Stimulated activated effector memory CD8-positive, alpha-beta T cell treated with anti-CD3 and anti-CD28 coated beads, Interleukin-12 subunit alpha, Interleukin-12 subunit beta, amount 100 ng/mL, for 72 hours (primary cell): ENCODE measurements at regions not wholly inside any gene's neighbourhood (a gene's known extent, or its start where the extent isn't known, plus 50 kb on each side); places are given as distances from the start of the nearest gene placed in this dataset.
"Not testable (repeated sequence)": the region's sequence is repeated elsewhere in the genome, so short reads cannot be mapped to it uniquely, and the experiment has no call there.

Source experiments
- ATAC-seq: fragments of 150-1000 bp; cut with Tn5 transposase; 2 replicates; pipeline ENCODE4 v1.10.0; 2021
- DNase-seq, 2 donors: peaks; one replicate each; pipeline ENCODE4 v3.0.0; 2021 to 2022; ENCODE audit warnings: low spot score in 2 of 2
- H3K27ac Mint-ChIP-seq: one replicate; pipeline ENCODE4 v1.8.0; 2022; ENCODE audit warnings: mild to moderate bottlenecking, mixed read lengths
- H3K36me3 Mint-ChIP-seq: one replicate; pipeline ENCODE4 v1.8.0; 2022; ENCODE audit warnings: mild to moderate bottlenecking, mixed read lengths
- H3K4me1 Mint-ChIP-seq: one replicate; pipeline ENCODE4 v1.8.0; 2022; ENCODE audit warnings: mixed read lengths
- H3K4me3 Mint-ChIP-seq: one replicate; pipeline ENCODE4 v1.8.0; 2022; ENCODE audit warnings: mild to moderate bottlenecking, mixed read lengths
- H3K9me3 Mint-ChIP-seq: one replicate; pipeline ENCODE4 v1.8.0; 2022; ENCODE audit warnings: mixed read lengths

DNA sequence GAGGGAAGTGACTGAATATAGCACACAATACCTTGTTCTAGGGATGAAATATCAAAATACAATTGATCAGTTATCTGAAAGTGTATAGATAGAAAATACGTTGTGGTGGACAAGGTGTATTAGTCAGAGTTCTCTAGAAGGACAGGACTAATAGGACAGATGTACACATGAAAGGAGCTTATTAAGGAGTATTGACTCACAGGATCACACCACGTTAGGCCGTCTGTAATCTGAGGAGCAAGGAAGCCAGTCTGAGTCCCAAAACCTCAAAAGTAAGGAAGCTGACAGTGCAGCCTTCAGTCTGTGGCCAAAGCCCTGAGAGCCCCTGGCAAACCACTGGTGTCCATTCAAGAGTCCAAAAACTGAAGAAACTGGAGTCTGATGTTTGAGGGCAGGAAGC is 406.1 kb downstream of the MDFIC start:
- Mint-ChIP-seq H3K27ac (no peak overlapping the region), H3K4me3 (no peak overlapping the region), H3K36me3 (no peaks in the 10 kb centered on the region), H3K4me1 (no peaks in the 10 kb centered on the region), H3K9me3 (no peaks in the 10 kb centered on the region)
- no peak for DNase-seq
- no peak for ATAC-seq

DNA sequence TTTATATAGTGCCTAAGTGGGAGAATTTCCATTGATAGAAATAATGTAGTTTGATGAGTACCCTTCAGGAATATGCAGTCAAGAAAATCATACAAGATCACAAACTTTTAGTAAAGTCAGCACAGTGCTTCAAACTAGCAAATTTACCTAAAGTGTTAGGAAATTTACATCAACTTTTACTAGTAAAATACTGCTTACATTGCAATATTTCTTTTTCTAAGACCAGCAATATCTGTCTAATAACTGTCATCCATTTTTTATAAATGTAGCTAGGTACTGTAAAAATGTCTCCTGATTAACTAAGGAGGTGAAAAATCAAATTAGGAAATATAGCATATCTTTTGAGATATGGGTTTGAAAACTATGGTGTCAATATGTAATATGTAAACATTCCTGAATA is 405.4 kb downstream of the MDFIC start:
- H3K36me3 Mint-ChIP-seq, result no peaks in the 10 kb centered on the region
- H3K27ac Mint-ChIP-seq, result no peak overlapping the region
- H3K9me3 Mint-ChIP-seq, result no peaks in the 10 kb centered on the region
- no peak for ATAC-seq
- DNase-seq, result no peak
- H3K4me1 Mint-ChIP-seq, result no peaks in the 10 kb centered on the region
- H3K4me3 Mint-ChIP-seq, result no peak overlapping the region

GRCh38 chr7:115319541-115319940 is 397.6 kb downstream of the MDFIC start:
- Mint-ChIP-seq H3K36me3 (no peaks in the 10 kb centered on the region), H3K4me1 (no peaks in the 10 kb centered on the region), H3K27ac (no peak overlapping the region), H3K4me3 (no peak overlapping the region), H3K9me3 (no peaks in the 10 kb centered on the region)
- no peak for ATAC-seq
- no peak for DNase-seq

DNA sequence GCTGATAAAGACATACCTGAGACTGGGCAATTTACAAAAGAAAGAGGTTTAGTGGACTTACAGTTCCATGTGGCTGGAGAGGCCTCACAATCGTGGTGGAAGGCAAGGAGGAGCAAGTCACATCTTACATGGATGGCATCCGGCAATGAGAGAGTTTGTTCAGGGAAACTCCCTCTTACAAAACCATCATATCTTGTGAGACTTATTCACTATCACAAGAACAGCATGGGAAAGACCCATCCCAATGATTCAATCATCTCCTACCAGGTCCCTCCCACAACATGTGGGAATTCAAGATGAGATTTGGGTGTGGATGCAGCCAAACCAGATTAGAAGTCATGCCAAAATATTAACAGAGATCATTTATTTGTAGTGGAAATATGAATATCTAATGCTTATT is 388.4 kb downstream of the MDFIC start:
- H3K36me3 Mint-ChIP-seq, H3K9me3 Mint-ChIP-seq, DNase-seq, H3K4me1 Mint-ChIP-seq, H3K27ac Mint-ChIP-seq, H3K4me3 Mint-ChIP-seq, ATAC-seq: not testable (repeated sequence)

GRCh38 chr7:115306586-115306985 is 384.7 kb downstream of the MDFIC start:
- no peak overlapping the region for H3K4me3 Mint-ChIP-seq
- no peaks in the 10 kb centered on the region for H3K4me1 Mint-ChIP-seq
- DNase-seq (no peak), ATAC-seq (no peak)
- peaks cover 3% of the 10 kb centered on the region for H3K9me3 Mint-ChIP-seq
- no peak overlapping the region for H3K27ac Mint-ChIP-seq
- no peaks in the 10 kb centered on the region for H3K36me3 Mint-ChIP-seq

GRCh38 chr7:115300231-115300870 is 378.5 kb downstream of the MDFIC start:
- no peak for ATAC-seq
- Mint-ChIP-seq H3K9me3 (peaks cover 6% of the 10 kb centered on the region), H3K27ac (no peak overlapping the region), H3K4me1 (no peaks in the 10 kb centered on the region), H3K4me3 (no peak overlapping the region), H3K36me3 (no peaks in the 10 kb centered on the region)
- DNase-seq, result no peak

DNA sequence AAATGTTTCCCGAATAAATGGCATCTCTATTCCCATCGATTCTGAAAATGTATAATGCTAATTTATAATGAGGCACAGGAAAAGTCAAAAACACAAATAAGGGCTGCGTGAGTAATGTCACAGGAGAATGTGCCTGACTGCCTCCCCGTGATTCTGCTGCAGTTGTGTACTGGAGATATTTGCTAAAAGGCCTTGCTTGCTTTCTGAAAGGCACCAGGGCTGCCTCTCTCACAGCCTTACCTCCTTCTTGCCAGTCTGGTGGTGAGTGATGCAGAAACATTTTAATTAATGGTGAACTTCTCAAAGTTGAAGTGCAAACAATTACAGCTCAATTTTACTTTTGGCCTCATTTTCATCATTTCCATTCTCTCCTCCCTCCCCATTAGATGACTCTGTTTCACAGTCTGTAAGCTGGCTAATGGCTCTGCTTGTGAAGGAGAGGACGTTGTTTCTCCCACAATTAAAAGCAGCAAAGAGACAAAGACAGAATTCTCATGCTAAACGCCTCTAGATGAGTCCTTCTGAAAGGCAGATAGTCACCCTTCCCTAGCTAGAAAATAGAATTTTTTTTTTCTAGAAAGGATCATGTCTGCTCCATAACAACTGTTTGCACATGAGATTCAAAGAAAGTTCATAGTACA is 377.6 kb downstream of the MDFIC start:
- no peak for DNase-seq

DNA sequence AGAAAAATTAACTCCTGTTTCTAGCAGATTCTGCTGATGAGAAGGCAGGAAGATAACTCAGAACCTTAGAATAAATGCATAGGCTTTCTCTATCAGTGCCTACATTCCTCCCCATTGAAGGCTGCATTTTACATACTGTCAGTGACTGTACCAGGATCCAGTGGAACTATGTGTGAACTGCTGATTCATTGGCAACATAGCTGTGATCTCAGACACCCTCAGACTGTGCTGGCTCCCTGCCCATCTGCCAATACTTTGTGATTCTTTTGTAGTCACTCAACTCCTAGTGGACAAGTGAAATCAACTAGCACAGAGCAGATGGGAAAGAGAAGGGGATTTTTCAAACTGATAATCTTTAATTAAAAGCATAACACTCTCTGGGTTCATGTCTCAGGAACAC is 375.8 kb downstream of the MDFIC start:
- DNase-seq, result no peak
- no peaks in the 10 kb centered on the region for H3K4me1 Mint-ChIP-seq
- no peak overlapping the region for H3K4me3 Mint-ChIP-seq
- ATAC-seq, result peak; percentile 57
- no peak overlapping the region for H3K27ac Mint-ChIP-seq
- peaks cover 3% of the 10 kb centered on the region for H3K9me3 Mint-ChIP-seq
- H3K36me3 Mint-ChIP-seq, result no peaks in the 10 kb centered on the region

More for the DNA sequence above, 377.6 kb downstream of the MDFIC start:
- Mint-ChIP-seq H3K9me3 (peaks cover 6% of the 10 kb centered on the region), H3K4me3 (no peak overlapping the region), H3K4me1 (no peaks in the 10 kb centered on the region), H3K27ac (no peak overlapping the region), H3K36me3 (no peaks in the 10 kb centered on the region)
- no peak for ATAC-seq

- no peak overlapping the region for H3K27ac Mint-ChIP-seq
- H3K9me3 Mint-ChIP-seq, result peaks cover 3% of the 10 kb centered on the region
- DNase-seq (no peak), ATAC-seq (no peak)
- no peak overlapping the region for H3K4me3 Mint-ChIP-seq
- H3K36me3 Mint-ChIP-seq, result no peaks in the 10 kb centered on the region
- H3K4me1 Mint-ChIP-seq, result no peaks in the 10 kb centered on the region
These were observed 371.8 kb downstream of the MDFIC start for GRCh38 chr7:115293628-115294240.

- no peak for ATAC-seq
- no peak for DNase-seq
- Mint-ChIP-seq H3K36me3 (no peaks in the 10 kb centered on the region), H3K27ac (no peak overlapping the region), H3K9me3 (peaks cover 3% of the 10 kb centered on the region), H3K4me1 (no peaks in the 10 kb centered on the region), H3K4me3 (no peak overlapping the region)
These were observed 370.5 kb downstream of the MDFIC start for GRCh38 chr7:115292381-115292780.

DNA sequence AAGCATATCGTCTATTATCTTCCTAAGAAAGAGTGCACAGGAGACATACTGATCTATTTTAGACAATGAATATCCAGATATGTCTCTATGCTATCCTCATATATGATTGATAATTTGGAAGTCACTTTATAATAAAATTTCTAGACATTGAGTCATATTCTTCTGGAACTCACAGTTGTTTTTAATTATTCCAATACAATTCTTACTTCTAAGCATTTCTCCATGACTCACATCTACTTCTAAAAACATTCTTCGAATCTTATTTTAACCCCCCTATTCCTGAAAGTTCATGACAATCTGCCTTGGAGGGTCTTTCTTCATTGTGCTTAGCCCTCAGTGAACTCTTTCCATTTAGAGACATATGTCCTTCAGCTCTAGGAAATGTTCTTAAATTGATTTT is 368.1 kb downstream of the MDFIC start:
- no peaks in the 10 kb centered on the region for H3K36me3 Mint-ChIP-seq
- no peaks in the 10 kb centered on the region for H3K4me1 Mint-ChIP-seq
- H3K4me3 Mint-ChIP-seq, result no peak overlapping the region
- H3K27ac Mint-ChIP-seq, result no peak overlapping the region
- no peaks in the 10 kb centered on the region for H3K9me3 Mint-ChIP-seq
- DNase-seq, result no peak
- ATAC-seq, result no peak

DNA sequence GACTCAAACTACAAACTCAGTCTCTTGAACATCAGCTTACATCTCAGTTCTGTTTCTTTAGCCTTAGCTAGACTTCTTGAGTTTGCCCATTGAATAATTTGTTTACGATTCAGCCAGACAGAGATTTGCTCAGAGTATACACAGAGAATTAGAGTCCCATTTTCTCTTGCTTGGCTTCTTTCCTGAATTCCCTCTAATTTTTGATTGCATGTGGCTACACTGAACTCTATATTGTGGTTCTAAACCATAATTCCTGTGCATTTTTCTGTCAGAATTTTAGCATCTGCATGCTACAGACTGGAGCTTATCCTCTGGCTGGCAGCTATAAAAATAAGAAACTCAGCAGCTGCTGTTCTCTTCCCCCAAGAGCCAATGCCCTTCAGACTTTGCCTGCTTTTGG is 354.9 kb downstream of the MDFIC start:
- ATAC-seq (no peak), DNase-seq (no peak)
- H3K4me3 Mint-ChIP-seq, result no peak overlapping the region
- no peaks in the 10 kb centered on the region for H3K36me3 Mint-ChIP-seq
- H3K27ac Mint-ChIP-seq, result no peak overlapping the region
- H3K4me1 Mint-ChIP-seq, result no peaks in the 10 kb centered on the region
- H3K9me3 Mint-ChIP-seq, result no peaks in the 10 kb centered on the region

DNA sequence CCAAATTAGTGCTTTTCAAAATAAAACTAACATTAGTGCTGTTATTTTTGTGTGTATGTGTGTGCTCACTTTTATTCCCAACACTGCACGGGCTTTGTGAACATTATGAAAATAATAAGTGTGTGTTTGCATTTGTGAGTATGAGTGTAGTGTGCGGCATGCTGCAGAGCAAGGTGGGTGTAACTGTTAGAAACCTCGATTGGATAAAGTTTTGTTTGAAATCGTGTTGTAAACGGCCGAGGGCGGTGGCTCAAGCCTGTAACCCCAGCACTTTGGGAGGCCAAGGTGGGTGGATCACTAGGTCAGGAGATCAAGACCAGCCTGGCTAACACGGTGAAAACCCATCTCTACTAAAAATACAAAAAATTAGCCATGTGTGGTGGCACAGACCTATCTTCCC is 352.0 kb downstream of the MDFIC start:
- H3K27ac Mint-ChIP-seq, DNase-seq, H3K4me1 Mint-ChIP-seq, H3K36me3 Mint-ChIP-seq, H3K9me3 Mint-ChIP-seq, ATAC-seq, H3K4me3 Mint-ChIP-seq: not testable (repeated sequence)

DNA sequence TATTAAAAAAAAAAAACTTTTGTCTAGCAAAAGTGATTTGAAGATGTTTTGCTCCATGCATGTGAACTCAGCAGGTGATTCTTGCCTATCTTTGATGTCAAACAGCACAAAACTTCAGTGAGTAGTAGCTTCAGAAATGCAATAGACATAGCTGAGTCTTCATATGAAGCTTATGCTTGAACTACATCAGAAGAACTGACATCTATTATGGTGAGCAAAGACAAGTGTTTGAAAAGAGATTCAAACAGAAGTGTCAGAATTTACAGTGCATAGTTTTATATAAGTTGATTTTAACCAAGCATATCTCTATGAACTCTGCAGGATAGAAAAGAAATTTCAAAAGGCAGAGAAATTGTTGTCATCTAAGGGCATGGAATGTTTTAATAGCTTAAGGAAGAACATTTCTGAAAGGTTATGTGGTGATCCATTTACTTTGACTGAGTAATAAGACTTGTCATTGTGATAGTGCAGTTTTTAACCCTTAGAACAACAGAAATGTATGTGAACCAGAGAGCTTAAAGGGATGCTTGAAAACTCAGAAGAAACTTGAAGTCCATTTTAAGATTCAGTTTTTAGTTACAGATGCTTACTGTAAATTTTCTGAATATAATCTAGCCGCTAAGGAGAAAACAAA is 351.4 kb downstream of the MDFIC start:
- Mint-ChIP-seq H3K4me3 (no peak overlapping the region), H3K4me1 (no peaks in the 10 kb centered on the region), H3K36me3 (no peaks in the 10 kb centered on the region), H3K27ac (no peak overlapping the region), H3K9me3 (no peaks in the 10 kb centered on the region)
- DNase-seq (no peak), ATAC-seq (no peak)

GRCh38 chr7:115271332-115272235 is 349.7 kb downstream of the MDFIC start:
- no peak overlapping the region for H3K4me3 Mint-ChIP-seq
- H3K27ac Mint-ChIP-seq, result no peak overlapping the region
- DNase-seq, result no peak

More at GRCh38 chr7:115271332-115272235, 349.7 kb downstream of the MDFIC start:
- ATAC-seq, result no peak
- Mint-ChIP-seq H3K9me3 (no peaks in the 10 kb centered on the region), H3K4me1 (no peaks in the 10 kb centered on the region), H3K36me3 (no peaks in the 10 kb centered on the region)
